HG03066 (cell line): ENCODE measurements at regions not wholly inside any gene's neighbourhood (a gene's known extent, or its start where the extent isn't known, plus 50 kb on each side); places are given as distances from the start of the nearest gene placed in this dataset.

Experiments used
- ATAC-seq: cut with Tn5 transposase; IDR thresholded peaks from one replicate; pipeline ENCODE4 v1.9.1; 2021; ENCODE audit warnings: low read depth; ENCODE audit not compliant: unreplicated experiment

GRCh38 chr2:58967736-58968135 lies 726.6 kb upstream of the FANCL start:
- ATAC-seq = no peak

- no peak for ATAC-seq
Measured at GRCh38 chr2:58965602-58966001, 724.5 kb upstream of the FANCL start.

GRCh38 chr2:58959996-58960395 lies 718.9 kb upstream of the FANCL start:
- ATAC-seq = no peak

GRCh38 chr2:58957188-58957840 lies 716.2 kb upstream of the FANCL start:
- no peak for ATAC-seq

GRCh38 chr2:58954880-58955385 lies 713.8 kb upstream of the FANCL start:
- no peak for ATAC-seq

GRCh38 chr2:58951722-58952121 lies 710.6 kb upstream of the FANCL start:
- no peak for ATAC-seq

- ATAC-seq = no peak
Measured at GRCh38 chr2:58950795-58951462, 709.8 kb upstream of the FANCL start.

- no peak for ATAC-seq
Measured at GRCh38 chr2:58939388-58939787, 698.3 kb upstream of the FANCL start.

- no peak for ATAC-seq
Measured at GRCh38 chr2:58938988-58939387, 697.9 kb upstream of the FANCL start.

GRCh38 chr2:58932801-58933200 lies 691.7 kb upstream of the FANCL start:
- ATAC-seq = no peak

- no peak for ATAC-seq
Measured at GRCh38 chr2:58930537-58930936, 689.4 kb upstream of the FANCL start.

GRCh38 chr2:58928973-58929372 lies 687.8 kb upstream of the FANCL start:
- ATAC-seq = no peak

GRCh38 chr2:58928391-58928790 lies 687.3 kb upstream of the FANCL start:
- ATAC-seq = no peak

GRCh38 chr2:58926112-58926511 lies 685.0 kb upstream of the FANCL start:
- ATAC-seq = no peak

- ATAC-seq = no peak
Measured at GRCh38 chr2:58925676-58926081, 684.6 kb upstream of the FANCL start.

GRCh38 chr2:58923869-58924268 lies 682.7 kb upstream of the FANCL start:
- ATAC-seq = no peak

- no peak for ATAC-seq
Measured at GRCh38 chr2:58922245-58922644, 681.1 kb upstream of the FANCL start.

GRCh38 chr2:58921676-58922075 lies 680.6 kb upstream of the FANCL start:
- ATAC-seq = no peak

GRCh38 chr2:58920001-58920400 lies 678.9 kb upstream of the FANCL start:
- ATAC-seq = no peak

GRCh38 chr2:58919316-58919715 lies 678.2 kb upstream of the FANCL start:
- no peak for ATAC-seq

- no peak for ATAC-seq
Measured at GRCh38 chr2:58918141-58918540, 677.0 kb upstream of the FANCL start.

- ATAC-seq = no peak
Measured at GRCh38 chr2:58917596-58917995, 676.5 kb upstream of the FANCL start.
